SK-N-MC (cell line): ENCODE measurements at regions not wholly inside any gene's neighbourhood (a gene's known extent, or its start where the extent isn't known, plus 50 kb on each side); places are given as distances from the start of the nearest gene placed in this dataset.

ENCODE experiments used
- EZH2 ChIP-seq: fragments of 200-600 bp; sonication (generic); IDR thresholded peaks from one replicate; pipeline ENCODE4 v1.6.1; 2017; ENCODE audit warnings: antibody characterized with exemption
- FOXP2 ChIP-seq: optimal IDR thresholded peaks from 2 replicates; pipeline ENCODE3; 2011; ENCODE audit warnings: mild to moderate bottlenecking, moderate library complexity; ENCODE audit not compliant: insufficient read depth; ENCODE audit errors: extremely low read length, control extremely low read depth
- POLR2AphosphoS5 ChIP-seq: IDR thresholded peaks from 2 replicates; pipeline ENCODE4 v1.6.1; 2012; ENCODE audit warnings: mild to moderate bottlenecking, low read depth, low read length, borderline replicate concordance

- TF ChIP-seq EZH2: no peak
- no peak for TF ChIP-seq POLR2AphosphoS5
- TF ChIP-seq FOXP2: no peak
Measured at GRCh38 chr10:106268000-106268399, 896.5 kb downstream of the SORCS1 start.
